Smooth muscle cell (in vitro differentiated cells): ENCODE measurements at regions not wholly inside any gene's neighbourhood (a gene's known extent, or its start where the extent isn't known, plus 50 kb on each side); places are given as distances from the start of the nearest gene placed in this dataset.

Experiments used
- DNase-seq: peaks from one replicate; lab custom pipeline; 2025; ENCODE audit not compliant: unreplicated experiment; lab: John Stamatoyannopoulos, UW
- H2AFZ ChIP-seq: fragments of 200-600 bp; sonication (generic); 2 replicates; pipeline ENCODE4 v1.6.0; 2016; ENCODE audit warnings: antibody characterized with exemption, low read depth, mild to moderate bottlenecking
- H3F3A ChIP-seq: fragments of 200-600 bp; sonication (generic); 2 replicates; pipeline ENCODE4 v1.6.0; 2017; ENCODE audit warnings: antibody characterized with exemption, low read depth
- H3K27ac ChIP-seq: fragments of 200-600 bp; sonication (generic); 2 replicates; pipeline ENCODE4 v1.5.1; 2016; ENCODE audit warnings: low read depth, mild to moderate bottlenecking
- H3K27me3 ChIP-seq: fragments of 200-600 bp; sonication (generic); 2 replicates; pipeline ENCODE4 v1.6.1; 2016; ENCODE audit warnings: low read depth, mild to moderate bottlenecking
- H3K36me3 ChIP-seq: fragments of 200-600 bp; sonication (generic); 2 replicates; pipeline ENCODE4 v1.5.1; 2016; ENCODE audit warnings: low read depth
- H3K4me1 ChIP-seq: fragments of 200-600 bp; sonication (generic); 2 replicates; pipeline ENCODE4 v1.5.1; 2016; ENCODE audit warnings: low read depth
- H3K4me2 ChIP-seq: fragments of 200-600 bp; sonication (generic); 2 replicates; pipeline ENCODE4 v1.6.0; 2016; ENCODE audit warnings: mild to moderate bottlenecking
- H3K4me3 ChIP-seq: fragments of 200-600 bp; sonication (generic); 2 replicates; pipeline ENCODE4 v1.5.1; 2016; ENCODE audit warnings: mild to moderate bottlenecking
- H3K79me2 ChIP-seq: fragments of 200-600 bp; sonication (generic); 2 replicates; pipeline ENCODE4 v1.6.0; 2016; ENCODE audit warnings: low read depth, mild to moderate bottlenecking
- H3K9ac ChIP-seq: fragments of 200-600 bp; sonication (generic); 2 replicates; pipeline ENCODE4 v1.6.0; 2016; ENCODE audit warnings: low read depth
- H3K9me3 ChIP-seq: fragments of 200-600 bp; sonication (generic); replicated peaks from 2 replicates; pipeline ENCODE4 v1.5.1; 2016; ENCODE audit warnings: low read depth
- H4K20me1 ChIP-seq: fragments of 200-600 bp; sonication (generic); 2 replicates; pipeline ENCODE4 v1.6.0; 2016; ENCODE audit warnings: low read depth
- CTCF ChIP-seq: fragments of 200-600 bp; sonication (generic); IDR thresholded peaks from 2 replicates; pipeline ENCODE4 v1.5.1; 2017; ENCODE audit warnings: borderline replicate concordance, mild to moderate bottlenecking, antibody characterized with exemption; ENCODE audit not compliant: insufficient read depth, poor library complexity, severe bottlenecking
- WGBS: methylation state at CpG from one replicate; pipeline ENCODE4 v1.1.7; 2016; ENCODE audit warnings: low lambda C conversion rate; 5-methylcytosine and 5-hydroxymethylcytosine counted together

GRCh38 chr3:72375237-72376076 is 472.8 kb downstream of the SHQ1 start:
- H3K4me2 ChIP-seq: no peak overlapping the region
- WGBS: 82% methylated on average over 10 of the region's 10 CpGs
- H3K27me3 ChIP-seq: no peaks in the 10 kb centered on the region
- no peaks in the 10 kb centered on the region for H3K9me3 ChIP-seq
- no peak overlapping the region for H2AFZ ChIP-seq
- H3K79me2 ChIP-seq: peaks cover 23% of the 10 kb centered on the region
- no peak overlapping the region for H3K27ac ChIP-seq
- H3F3A ChIP-seq: peaks cover 8% of the 10 kb centered on the region
- DNase-seq: no peak
- no peak overlapping the region for H3K4me3 ChIP-seq
- no peak overlapping the region for H3K9ac ChIP-seq
- no peak for TF ChIP-seq CTCF
- H3K4me1 ChIP-seq: peaks cover 23% of the 10 kb centered on the region
- peaks cover 52% of the 10 kb centered on the region for H4K20me1 ChIP-seq
- peaks cover 7% of the 10 kb centered on the region for H3K36me3 ChIP-seq

- Histone ChIP-seq H3K79me2 (peaks cover 5% of the 10 kb centered on the region), H3K4me3 (no peak overlapping the region), H3K9me3 (no peaks in the 10 kb centered on the region), H3F3A (no peaks in the 10 kb centered on the region), H2AFZ (no peak overlapping the region), H3K27me3 (no peaks in the 10 kb centered on the region), H3K4me1 (peaks cover 9% of the 10 kb centered on the region), H4K20me1 (peaks cover 29% of the 10 kb centered on the region), H3K36me3 (peaks cover 3% of the 10 kb centered on the region), H3K27ac (no peak overlapping the region), H3K4me2 (no peak overlapping the region), H3K9ac (no peak overlapping the region)
- no peak for DNase-seq
- 94% methylated on average over 8 of the region's 8 CpGs for WGBS
- TF ChIP-seq CTCF: no peak
These were observed 475.1 kb downstream of the SHQ1 start for GRCh38 chr3:72373139-72373538.

GRCh38 chr3:72372161-72372560 is 476.1 kb downstream of the SHQ1 start:
- H3K36me3 ChIP-seq: no peaks in the 10 kb centered on the region
- H3K27ac ChIP-seq: no peak overlapping the region
- H3K4me3 ChIP-seq: no peak overlapping the region
- DNase-seq: no peak
- H3K9ac ChIP-seq: no peak overlapping the region
- no peak for TF ChIP-seq CTCF
- WGBS: 75% methylated on average over 3 of the region's 3 CpGs
- no peak overlapping the region for H2AFZ ChIP-seq
- no peaks in the 10 kb centered on the region for H3K27me3 ChIP-seq
- H3F3A ChIP-seq: no peaks in the 10 kb centered on the region
- peaks cover 24% of the 10 kb centered on the region for H4K20me1 ChIP-seq
- no peak overlapping the region for H3K4me2 ChIP-seq
- peaks cover 5% of the 10 kb centered on the region for H3K79me2 ChIP-seq
- H3K9me3 ChIP-seq: no peaks in the 10 kb centered on the region
- peaks cover 4% of the 10 kb centered on the region for H3K4me1 ChIP-seq

- Histone ChIP-seq H3K9ac (no peak overlapping the region), H3K27ac (no peak overlapping the region), H3K79me2 (peaks cover 3% of the 10 kb centered on the region), H3K27me3 (no peaks in the 10 kb centered on the region), H3K4me3 (no peak overlapping the region), H3F3A (no peaks in the 10 kb centered on the region), H3K9me3 (no peaks in the 10 kb centered on the region), H3K4me1 (no peaks in the 10 kb centered on the region), H2AFZ (no peak overlapping the region), H3K36me3 (no peaks in the 10 kb centered on the region), H3K4me2 (no peak overlapping the region), H4K20me1 (peaks cover 18% of the 10 kb centered on the region)
- 89% methylated on average over 7 of the region's 7 CpGs for WGBS
- TF ChIP-seq CTCF: no peak
- DNase-seq: no peak
These were observed 476.8 kb downstream of the SHQ1 start for GRCh38 chr3:72371431-72371830.
